SK-N-MC (cell line): ENCODE measurements at regions not wholly inside any gene's neighbourhood (a gene's known extent, or its start where the extent isn't known, plus 50 kb on each side); places are given as distances from the start of the nearest gene placed in this dataset.

Experiments
- EZH2 ChIP-seq: fragments of 200-600 bp; sonication (generic); IDR thresholded peaks from one replicate; pipeline ENCODE4 v1.6.1; 2017; ENCODE audit warnings: antibody characterized with exemption
- FOXP2 ChIP-seq: optimal IDR thresholded peaks from 2 replicates; pipeline ENCODE3; 2011; ENCODE audit warnings: mild to moderate bottlenecking, moderate library complexity; ENCODE audit not compliant: insufficient read depth; ENCODE audit errors: extremely low read length, control extremely low read depth
- POLR2AphosphoS5 ChIP-seq: IDR thresholded peaks from 2 replicates; pipeline ENCODE4 v1.6.1; 2012; ENCODE audit warnings: mild to moderate bottlenecking, low read depth, low read length, borderline replicate concordance

DNA sequence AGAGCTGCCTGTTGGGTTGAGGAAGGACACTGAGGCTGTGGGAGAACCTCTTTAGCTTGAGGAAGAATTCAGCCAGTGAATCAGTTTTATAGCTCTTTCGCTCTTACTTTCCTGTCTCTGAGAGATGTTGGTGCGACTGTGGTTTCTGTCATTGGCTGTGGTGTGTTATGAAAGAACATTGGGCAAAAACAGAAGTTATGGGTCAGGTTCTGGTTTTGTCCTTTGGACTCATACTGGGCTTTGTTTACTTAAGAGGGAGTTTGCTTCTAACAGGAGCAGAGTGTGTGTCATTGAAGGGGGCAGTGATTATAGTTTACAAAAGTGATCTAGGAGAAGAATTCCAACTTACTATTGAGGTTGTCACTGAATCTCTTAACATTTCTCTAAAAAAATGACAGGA lies 97.0 kb downstream of the TLR5 start:
- TF ChIP-seq POLR2AphosphoS5 (no peak), EZH2 (no peak), FOXP2 (no peak)
